Fibroblast of skin of right quadriceps (primary cell): ENCODE measurements at regions not wholly inside any gene's neighbourhood (a gene's known extent, or its start where the extent isn't known, plus 50 kb on each side); places are given as distances from the start of the nearest gene placed in this dataset.

ENCODE experiments used
- DNase-seq: peaks from one replicate; pipeline ENCODE4 v3.0.0-alpha.2; 2013

DNA sequence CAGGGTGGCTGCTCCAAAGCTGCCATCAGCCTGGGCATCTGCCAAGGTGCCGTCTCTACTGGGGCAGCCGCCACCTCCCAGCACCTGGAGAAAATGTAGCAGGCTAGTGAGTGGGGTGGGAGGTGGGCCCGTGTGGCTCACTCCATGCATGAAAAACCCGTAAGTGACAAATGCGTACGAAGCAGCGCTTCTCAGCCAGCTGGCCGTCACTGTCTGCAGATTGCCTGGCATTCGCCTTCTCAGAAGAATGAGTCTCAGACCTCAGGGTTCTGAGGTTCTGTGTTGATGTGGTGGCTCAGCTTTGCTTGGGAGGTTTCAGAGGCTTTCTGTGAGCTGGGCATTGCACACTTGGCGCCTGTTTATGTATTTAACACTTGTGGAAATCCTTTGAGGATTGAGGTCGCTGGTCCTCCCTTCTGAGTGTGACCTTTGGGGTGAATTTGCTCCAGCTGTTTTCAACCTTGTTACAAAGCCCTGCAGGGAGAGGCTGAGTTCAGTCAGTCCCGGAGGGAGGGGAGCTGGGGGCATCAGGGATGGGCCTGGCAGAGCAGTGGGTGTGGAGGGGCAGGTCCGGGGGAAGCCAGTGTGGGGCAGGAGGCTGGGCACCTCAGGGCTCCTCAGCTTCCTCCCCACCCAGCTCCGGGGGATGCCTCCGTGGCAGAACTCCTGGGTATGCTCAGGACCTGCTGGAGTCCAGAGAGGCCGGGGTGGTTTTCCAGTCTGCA is 977.0 kb downstream of the TBC1D22A start:
- no peak for DNase-seq

DNA sequence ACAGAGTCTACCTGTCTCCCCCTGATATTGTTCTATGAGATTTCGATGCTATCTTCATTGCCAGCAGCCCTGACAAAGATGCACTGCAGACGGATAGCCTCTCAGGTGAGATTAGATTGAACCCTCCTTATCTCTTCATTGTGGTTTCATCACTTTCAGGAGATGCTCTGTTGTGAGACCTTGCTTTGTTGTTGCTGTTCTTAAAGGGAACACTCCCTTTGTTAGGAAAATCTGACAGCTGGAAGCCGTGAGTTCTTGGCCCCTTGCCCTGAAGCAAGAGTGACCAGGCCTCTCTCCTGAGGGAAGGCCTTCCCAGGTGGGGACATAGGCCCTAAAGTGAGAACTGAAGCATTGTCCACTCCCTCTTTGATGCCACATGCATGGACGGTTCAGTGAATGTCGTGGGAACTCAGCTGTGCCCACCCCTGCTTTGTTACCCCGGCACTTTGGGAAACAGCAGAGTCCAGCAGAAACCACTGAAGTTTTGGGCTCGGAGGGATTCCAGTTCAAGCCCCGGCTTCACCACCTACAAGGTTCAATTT is 976.1 kb downstream of the TBC1D22A start:
- DNase-seq: no peak

DNA sequence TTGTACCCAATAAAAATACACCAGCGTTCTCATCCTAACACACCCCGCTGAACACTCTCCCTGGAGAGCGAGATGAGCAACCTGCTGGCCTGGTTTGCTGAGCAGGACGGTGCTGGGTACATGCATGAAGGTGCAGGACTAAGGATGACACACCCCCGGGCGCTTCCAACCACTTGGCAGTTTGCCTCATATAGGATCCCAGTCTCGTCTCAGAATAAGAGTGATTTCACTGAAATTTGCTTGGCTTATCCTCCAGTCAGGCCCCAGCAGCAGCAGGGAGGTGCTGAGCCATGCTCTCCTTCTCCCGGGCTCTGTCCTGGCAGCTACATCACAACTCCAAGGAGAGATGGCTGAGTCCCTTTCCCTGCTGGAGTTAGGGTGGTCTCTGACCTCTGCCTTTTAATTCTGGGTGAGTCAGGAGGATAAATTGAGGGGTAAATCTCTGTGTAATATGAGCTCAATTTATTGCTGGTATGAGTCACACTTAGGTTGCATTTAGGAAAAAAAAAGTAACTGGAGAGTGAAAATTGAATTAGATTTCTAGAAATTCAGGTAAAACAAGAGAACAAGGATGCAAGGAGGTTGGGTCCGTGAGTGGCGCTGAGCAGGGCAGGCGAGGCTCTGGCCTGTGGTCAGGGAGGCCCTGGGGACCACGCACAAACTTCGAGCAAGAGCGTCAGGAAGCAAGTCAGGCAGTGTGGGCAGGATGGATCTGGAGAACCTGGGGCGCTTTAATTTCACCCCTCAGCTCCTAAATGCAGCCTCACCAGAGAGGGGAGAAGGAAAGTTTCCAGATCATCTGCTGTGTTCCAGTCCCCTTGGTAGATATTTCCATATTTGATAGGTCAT is 974.0 kb downstream of the TBC1D22A start:
- no peak for DNase-seq

DNA sequence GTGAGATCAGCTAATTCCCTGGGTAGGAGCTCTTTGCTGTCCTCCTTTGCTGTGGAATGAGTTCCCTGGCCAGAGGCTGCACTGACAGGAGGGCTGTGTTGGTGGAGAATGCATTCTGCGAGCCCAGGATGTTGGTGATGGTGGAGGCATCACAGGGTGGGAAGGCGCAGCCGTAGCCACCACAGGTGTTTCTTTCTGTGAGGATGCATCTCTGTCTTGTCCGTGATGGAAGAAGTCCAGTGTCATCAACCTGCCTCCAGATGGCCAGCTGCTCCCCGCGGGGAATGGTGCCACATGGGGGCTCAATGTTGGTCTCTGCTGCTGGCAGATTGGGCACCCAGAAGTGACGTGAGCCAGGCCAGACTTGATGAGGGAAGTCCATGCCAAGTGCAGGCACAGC is 972.1 kb downstream of the TBC1D22A start:
- no peak for DNase-seq

DNA sequence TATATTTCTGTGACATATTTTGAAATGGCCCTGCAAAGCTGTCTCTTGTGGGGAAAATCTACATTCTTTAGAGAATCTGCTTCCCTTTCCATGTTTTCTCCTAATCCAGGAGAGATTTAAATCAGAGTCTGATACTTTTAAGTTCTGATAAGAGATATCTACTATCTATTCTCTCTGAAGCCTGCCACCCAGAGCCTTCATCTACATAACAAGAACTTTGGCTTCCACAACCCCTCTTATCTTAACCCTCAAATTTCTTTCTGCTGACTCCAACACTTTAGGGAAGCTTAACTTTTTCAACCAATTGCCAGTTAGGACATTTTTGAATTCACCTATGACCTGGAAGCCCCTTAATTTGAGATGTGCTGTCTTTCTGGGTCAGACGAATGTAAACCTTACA is 965.2 kb downstream of the TBC1D22A start:
- DNase-seq: no peak

DNA sequence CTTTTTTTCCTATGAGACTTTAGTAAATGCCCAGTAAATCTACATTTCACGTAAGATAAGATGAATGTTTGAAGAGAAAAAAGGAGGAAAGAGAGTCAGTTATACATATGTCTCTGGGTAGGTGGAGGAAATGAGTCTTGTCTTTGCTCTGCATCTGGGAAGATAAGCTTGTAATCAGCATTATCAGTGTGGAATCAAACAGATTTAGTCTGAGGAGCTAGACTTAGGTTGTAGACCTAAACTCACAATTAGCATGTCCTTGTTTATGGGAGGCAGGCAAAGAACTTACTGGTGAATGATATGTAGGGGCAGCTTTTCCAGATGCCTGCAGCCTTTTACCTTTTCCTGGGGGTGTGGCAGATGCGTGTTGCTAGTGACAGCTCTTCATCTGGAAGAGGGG is 962.3 kb downstream of the TBC1D22A start:
- no peak for DNase-seq

DNA sequence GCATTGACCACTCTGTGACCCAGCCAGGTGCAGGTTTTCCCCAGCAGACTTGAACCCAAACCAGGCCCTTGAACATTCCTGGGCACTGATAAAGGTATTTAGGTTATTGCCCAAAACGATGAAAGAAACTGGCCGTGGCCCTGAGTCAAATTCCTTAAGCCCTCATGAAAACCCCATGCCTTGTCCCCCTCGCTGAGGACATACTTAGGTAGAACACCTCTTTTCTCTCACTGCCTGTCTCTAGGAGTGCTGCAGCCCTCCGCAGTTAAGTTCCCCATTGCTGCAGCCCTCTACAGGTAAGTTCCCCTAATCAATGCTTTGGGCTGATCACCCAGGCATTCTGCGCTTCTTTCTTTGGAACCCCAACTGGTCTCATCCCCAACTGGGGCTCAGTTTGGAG is 961.6 kb downstream of the TBC1D22A start:
- no peak for DNase-seq

DNA sequence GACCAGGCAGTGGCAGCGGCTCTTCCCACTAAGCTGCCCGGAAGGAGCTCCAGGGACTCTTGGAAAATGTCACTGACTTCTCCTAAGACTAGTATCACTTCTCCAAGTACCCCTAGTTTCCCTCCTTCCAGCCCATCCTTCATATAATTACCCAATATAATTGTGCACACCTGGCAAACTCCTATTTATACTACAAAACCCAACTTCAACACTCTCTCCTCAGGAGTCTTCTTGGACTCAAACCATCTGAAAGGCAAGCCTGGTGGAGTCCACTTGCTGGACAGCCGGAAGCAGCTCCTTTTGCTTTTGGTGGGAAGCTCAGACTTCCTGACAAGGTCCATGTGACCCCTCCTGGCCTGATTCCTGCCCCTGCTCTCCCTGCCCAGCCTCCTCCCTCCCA is 955.9 kb downstream of the TBC1D22A start:
- no peak for DNase-seq

DNA sequence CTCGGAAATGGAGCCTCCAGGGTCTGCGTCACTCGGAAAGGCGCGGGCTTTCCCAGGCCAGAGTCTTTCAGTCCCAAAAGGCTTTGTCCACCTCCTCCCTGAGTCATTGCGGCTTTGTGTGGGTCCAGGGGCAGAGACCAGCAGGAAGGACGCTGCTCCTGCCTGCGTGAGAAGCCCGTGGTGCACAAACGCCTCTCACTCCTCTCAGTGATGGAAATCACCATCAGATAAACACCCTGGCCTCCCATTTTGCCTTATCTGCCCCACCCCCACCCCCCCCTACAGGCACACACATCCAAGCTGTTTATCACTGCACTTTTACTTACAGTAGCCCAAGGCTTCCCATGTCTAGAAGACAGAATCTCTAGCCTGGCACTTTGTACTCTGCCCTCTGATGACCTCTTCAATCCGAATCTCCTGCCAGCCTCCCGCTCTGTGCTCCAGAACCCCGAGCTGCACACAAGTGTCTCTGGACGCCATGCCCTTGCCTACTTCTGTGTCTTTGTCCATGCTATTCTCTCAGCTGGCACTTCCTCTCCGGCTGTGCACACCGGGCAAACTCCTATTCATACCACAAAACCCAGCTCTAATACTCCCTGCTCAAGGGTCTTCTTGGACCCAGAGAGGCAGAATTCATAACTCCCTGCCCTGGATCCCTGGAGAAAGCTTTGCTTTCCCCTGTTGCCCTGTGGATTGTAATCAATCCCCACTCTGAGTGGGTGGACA is 954.6 kb downstream of the TBC1D22A start:
- no peak for DNase-seq

DNA sequence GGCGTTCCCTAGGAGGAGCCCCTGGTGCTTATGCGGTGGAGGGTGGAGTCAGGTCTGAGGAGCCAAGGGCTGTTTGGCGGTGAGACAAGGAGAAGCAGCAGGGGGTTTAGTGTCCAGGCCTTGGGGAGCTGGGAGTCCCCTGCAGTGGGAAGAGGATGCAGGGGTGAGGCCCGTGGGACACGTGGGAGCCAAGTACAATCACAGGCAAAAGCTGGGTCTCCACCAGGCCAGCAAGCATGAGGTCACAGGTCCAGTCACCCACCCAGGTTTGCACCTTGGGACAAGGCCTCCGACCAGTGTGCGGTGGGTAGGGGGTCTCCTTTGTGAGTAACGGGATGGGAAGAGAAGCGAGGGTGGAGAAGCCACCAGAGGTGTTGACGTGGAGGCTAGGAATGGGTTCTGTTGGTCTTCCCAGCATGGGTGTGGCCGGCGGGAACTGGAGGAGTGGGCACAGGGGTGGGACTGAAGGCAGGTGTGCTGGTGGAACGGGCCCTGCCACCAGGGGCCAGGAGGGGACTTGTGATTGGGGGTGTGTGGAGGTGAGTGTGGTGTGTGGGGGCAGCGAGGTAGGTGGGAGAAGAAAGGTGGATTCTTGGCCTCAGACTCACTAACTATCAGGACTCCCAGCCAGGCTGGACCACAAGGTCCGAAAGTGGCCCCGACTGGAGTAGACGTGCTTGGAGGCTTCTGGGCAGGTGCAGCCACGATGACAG is 953.6 kb downstream of the TBC1D22A start:
- DNase-seq: no peak

DNA sequence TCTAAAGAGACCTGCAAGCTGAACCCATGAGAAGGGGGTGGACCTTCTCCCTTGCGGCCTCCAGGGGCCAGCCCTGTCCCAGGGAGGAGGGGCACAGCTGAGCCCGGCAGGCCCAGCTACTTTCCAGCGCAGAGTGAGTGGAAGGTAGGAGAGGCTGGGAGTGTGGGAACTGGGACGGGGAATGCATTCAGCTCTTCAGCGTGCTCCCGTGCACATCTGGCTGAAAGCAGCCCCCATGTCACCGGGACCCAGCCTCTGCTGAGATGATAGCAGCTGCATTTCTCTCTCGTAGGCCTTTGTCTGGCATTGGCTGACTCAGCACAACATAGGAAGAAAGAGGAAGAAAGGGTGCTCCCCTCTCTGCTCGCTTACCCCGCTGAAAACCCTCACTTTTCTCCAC is 951.5 kb downstream of the TBC1D22A start:
- DNase-seq: no peak

DNA sequence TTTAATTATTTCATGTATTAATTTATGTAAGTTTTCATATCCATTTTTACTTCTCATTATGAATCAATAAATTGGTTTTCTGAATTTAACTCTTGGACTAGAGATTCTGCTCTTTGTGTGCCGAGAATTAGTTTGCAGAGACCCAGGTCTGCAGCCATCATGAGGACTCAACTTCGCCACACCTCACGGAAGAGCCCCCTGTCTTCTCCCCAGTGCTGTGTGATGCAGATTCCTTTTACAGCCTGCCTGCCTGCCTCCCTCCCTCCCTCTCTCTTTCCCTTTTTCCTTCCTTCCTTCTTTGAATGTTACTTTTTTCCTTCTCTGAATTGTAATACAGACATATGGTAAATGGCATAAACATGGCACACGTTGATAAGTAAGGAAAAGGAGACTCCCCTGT is 947.7 kb downstream of the TBC1D22A start:
- DNase-seq: no peak

DNA sequence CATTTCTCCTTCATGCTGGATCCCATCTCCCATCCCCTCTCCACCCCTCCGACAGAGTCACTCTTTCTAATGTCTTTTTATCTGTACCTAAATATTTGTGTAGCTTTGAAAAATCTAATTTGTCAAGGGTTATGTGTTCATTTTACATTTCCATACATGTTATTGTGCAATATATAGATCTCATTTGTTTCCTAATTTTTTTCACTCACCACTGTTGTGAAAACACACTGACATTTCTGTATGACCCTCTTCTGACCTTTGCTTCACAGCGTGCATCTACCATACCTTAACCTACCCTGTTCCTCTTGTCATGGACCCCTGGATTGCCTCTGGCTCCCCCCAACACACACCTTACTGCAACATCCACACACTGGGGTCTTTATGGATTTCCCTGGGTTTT is 942.9 kb downstream of the TBC1D22A start:
- no peak for DNase-seq

DNA sequence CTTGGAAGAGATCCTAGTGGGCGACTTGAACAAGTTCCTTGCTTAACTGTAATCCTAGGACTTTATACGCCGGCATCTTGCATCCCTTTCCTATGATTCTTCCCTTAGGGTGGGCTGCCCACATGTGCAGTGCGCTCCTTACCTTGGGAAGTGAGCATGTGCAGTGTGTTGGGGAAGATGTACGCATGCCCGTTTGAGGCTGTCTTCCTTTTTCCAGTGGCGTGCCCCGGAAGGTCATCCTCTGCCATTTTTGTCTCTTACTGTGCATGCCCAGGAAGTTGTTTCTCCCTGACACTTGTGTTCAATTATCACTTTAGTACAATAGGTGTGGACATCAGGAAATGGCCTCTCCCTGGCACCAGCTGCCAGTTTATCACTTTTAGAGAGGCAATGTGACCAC is 936.5 kb downstream of the TBC1D22A start:
- DNase-seq: no peak

DNA sequence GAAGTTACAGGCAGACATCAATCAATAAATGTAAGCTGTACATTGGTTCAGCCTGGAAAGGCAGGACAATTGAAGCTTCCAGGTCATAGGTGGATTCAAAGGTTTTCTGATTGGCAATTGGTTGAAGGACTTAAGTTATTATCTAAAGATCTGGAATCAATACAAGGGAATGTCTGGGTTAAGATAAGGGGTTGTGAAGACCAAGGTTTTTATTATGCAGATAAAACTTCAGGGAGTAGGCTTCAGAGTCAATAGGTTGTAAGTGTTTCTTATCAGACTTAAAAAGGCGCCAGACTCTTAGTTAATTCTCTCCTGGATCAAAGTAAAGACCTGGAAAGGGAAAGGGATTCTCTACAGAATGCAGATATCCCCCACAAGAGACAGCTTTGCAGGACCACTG is 935.4 kb downstream of the TBC1D22A start:
- no peak for DNase-seq

DNA sequence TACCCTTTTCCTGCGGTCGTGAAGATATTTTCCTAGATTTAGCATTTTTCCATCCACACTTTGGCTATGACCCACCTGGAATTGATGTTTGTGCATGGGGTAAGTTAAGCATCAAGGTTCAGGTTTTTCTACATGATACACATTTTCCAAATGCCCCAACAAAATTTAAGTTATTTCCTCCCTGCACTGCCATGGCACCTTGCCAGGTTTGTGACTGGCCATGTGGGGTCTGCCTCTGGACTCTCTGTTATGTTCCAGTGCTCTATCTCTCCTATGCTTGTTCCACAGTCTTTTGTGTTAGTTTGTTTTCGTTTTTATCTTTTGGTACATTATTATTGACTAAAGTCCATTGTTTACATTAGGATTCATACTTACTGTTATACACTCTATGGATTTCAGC is 934.3 kb downstream of the TBC1D22A start:
- DNase-seq: no peak

DNA sequence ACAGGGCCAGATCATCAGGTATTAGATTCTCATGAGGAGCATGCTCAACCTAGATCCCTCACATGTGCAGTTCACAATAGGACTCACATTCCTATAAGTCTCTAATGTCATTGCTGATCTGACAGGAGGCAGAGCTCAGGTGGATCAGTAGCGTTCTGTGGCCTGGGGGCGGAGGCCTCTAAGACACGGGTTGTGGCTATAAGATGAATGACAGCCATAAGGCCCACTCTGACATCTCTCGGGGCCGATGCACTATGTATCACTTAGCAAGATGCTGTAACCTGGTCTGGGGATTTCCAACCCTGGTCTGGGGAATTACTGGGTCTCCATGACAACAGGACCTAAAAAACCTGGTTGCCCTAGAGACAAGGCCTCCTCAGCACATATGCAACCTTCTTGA is 932.7 kb downstream of the TBC1D22A start:
- DNase-seq: no peak

DNA sequence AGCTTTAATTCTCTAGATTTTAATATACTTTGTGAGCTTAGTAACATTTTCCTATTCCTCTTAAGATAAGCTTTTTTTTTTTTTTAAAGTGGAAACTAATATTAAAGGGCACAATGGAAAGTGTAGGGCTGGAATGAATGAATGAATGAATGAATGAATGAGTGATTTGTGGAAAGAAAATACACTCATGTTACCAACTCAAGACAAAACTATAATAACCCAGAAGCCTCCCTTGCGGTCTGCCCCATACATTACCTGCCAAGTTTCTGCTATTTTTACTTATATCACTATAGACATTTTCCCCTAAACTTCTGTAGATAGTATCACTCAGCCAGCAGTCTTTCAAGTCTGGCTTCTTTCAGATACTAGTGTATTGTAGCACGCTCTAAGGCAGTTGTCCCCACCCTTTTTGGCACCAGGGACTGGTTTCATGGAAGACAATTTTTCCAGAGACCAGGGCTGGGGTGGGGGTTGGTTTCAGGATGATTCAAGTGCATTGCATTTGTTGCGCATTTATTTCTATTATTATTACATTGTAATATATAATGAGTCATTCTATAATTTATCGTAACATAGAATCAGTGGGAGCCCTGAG is 932.2 kb downstream of the TBC1D22A start:
- no peak for DNase-seq

DNA sequence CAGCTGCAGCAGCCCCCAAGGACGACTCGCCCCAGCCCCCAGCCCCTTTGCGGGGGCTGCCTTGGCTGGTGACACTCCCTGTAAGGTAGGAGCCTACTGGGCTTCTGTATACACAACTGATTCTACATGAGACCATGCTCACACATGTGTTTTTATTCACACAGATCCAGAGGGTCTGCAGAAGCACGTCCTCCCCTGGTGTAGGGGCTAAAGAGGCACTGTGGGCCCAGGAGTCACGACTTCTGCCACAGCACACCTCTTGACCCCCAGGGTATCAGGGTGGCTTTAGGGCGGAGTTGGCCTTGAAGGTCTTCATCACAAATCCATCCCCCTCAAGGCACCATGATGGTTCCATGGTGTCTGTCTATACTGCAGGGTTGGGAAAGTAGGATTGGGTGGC is 931.2 kb downstream of the TBC1D22A start:
- DNase-seq: no peak

DNA sequence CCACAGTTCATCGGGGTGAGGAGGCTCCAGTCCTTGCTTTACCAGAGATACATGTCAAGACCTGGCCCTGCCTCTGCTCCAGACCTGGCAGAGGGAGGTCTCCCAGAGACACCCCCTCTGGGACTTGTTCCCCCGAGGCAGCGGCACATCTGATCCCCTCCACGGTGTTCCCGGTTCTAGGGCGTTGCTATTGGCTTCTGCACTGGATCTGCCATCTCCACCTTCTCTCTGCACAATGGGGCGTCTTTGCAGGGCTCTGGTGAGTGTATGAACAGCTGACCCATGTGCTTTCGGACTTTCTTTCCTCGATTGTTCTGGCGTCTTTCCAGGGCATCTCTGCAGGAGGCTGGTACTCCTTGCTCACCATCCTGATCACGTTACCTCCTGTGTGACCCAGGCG is 930.4 kb downstream of the TBC1D22A start:
- no peak for DNase-seq

DNA sequence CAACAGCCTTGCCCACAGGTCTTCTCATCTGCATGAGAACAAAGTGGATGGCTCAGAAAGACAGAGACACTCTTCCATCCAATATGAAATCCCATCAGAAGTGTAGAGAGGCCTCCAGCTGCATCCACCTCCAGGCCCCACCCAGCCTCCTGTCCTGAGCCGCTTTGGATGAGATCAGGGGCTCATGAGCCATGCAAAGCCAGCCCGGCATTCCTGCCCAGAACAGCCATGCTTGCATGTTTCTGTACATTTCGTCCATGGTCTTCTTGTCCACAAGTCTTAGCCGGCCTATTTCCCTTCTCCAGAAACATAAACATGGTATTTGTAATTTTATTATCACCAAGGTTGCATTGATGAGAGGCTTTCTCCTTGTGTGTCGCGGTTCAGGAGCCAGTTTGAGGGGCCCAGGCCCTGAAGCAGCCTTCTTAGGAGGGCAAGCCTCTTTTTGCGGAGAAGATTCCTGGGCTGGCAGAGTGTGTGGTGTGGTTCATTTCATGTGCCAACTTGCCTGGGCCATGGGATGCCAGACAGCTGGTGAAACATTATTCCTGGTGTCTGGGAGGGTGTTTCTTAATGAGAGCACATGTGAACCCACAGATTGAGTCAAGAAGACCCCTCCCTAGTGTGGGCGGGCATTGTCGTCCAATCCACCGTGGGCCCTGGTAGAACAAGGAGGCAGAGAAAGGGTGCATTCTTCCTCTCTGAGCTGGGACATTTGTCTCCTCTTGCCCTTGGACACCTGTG is 928.9 kb downstream of the TBC1D22A start:
- no peak for DNase-seq

DNA sequence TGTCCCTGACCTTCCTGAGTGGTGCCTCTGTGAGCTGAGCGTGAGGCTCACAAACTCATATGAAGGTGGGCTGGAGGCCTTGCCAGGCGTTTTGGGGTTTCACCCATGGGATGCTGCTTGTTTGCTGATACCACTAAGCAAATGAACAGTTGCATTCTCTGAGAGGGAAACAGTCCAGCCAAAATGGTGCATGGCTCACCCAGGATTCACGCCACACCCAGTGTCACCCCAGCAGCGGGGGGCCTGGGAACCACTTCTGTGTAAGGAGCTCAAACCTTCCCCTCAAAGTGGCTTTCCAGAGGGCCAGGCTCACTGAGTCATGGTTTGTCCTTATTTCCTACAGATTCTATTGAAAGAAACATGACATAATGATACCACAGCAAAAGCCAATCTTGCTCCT is 928.1 kb downstream of the TBC1D22A start:
- no peak for DNase-seq
